ENCODE measurements at regions not wholly inside any gene's neighbourhood (a gene's known extent, or its start where the extent isn't known, plus 50 kb on each side); places are given as distances from the start of the nearest gene placed in this dataset.

GRCh38 chr12:107144441-107144840 lies 51.1 kb upstream of the CRY1 start:
- WGBS, 2 donors: 82 to 89% methylated on average over 7 of the region's 7 CpGs
- H3K4me3 ChIP-seq: no peak overlapping the region
- no peak for DNase-seq
- no peaks in the 10 kb centered on the region for H3K9me3 ChIP-seq
- no peaks in the 10 kb centered on the region for H3K36me3 ChIP-seq
- no peaks in the 10 kb centered on the region for H3K4me1 ChIP-seq
- H3K27me3 ChIP-seq: no peaks in the 10 kb centered on the region
- TF ChIP-seq POLR2A (IDR thresholded peaks at IDR 0.05): no peak
- no peak for TF ChIP-seq CTCF (IDR thresholded peaks at IDR 0.05)
- intact Hi-C loops (cut with DNase I): no loop called here
- H3K27ac ChIP-seq: no peak overlapping the region

GRCh38 chr12:107144990-107145389 lies 51.6 kb upstream of the CRY1 start:
- TF ChIP-seq CTCF (IDR thresholded peaks at IDR 0.05) (no peak), POLR2A (IDR thresholded peaks at IDR 0.05) (no peak)
- Histone ChIP-seq H3K27ac (no peak overlapping the region), H3K4me1 (no peaks in the 10 kb centered on the region), H3K36me3 (no peaks in the 10 kb centered on the region), H3K27me3 (no peaks in the 10 kb centered on the region), H3K4me3 (no peak overlapping the region), H3K9me3 (no peaks in the 10 kb centered on the region)
- 52 to 60% methylated on average over 2 of the region's 2 CpGs for WGBS, 2 donors
- intact Hi-C loops (cut with DNase I): no loop called here
- DNase-seq: no peak

GRCh38 chr12:107145397-107145796 lies 52.0 kb upstream of the CRY1 start:
- no peak for DNase-seq
- Histone ChIP-seq H3K9me3 (no peaks in the 10 kb centered on the region), H3K4me1 (no peaks in the 10 kb centered on the region), H3K36me3 (no peaks in the 10 kb centered on the region), H3K27ac (no peak overlapping the region), H3K4me3 (no peak overlapping the region), H3K27me3 (no peaks in the 10 kb centered on the region)
- intact Hi-C loops (cut with DNase I): no loop called here
- WGBS, 2 donors: 36 to 67% methylated on average over 6 of the region's 6 CpGs
- TF ChIP-seq CTCF (IDR thresholded peaks at IDR 0.05) (no peak), POLR2A (IDR thresholded peaks at IDR 0.05) (no peak)

- no peak overlapping the region for H3K27ac ChIP-seq
- WGBS, 2 donors: 78 to 84% methylated on average over 2 of the region's 2 CpGs
- no peak for DNase-seq
- no peaks in the 10 kb centered on the region for H3K9me3 ChIP-seq
- no peak overlapping the region for H3K4me3 ChIP-seq
- no peaks in the 10 kb centered on the region for H3K4me1 ChIP-seq
- H3K36me3 ChIP-seq: no peaks in the 10 kb centered on the region
- intact Hi-C loops (cut with DNase I): no loop called here
- H3K27me3 ChIP-seq: no peaks in the 10 kb centered on the region
- TF ChIP-seq POLR2A (IDR thresholded peaks at IDR 0.05) (no peak), CTCF (IDR thresholded peaks at IDR 0.05) (no peak)
Observed at GRCh38 chr12:107148107-107148506, 54.8 kb upstream of the CRY1 start.

GRCh38 chr12:107152315-107152714 lies 59.0 kb upstream of the CRY1 start:
- no peak overlapping the region for H3K4me3 ChIP-seq
- DNase-seq: no peak
- H3K9me3 ChIP-seq: no peaks in the 10 kb centered on the region
- no peaks in the 10 kb centered on the region for H3K36me3 ChIP-seq
- intact Hi-C loops (cut with DNase I): no loop called here
- H3K27ac ChIP-seq: no peak overlapping the region
- WGBS, 2 donors: 64 to 90% methylated on average over 3 of the region's 3 CpGs
- TF ChIP-seq CTCF (IDR thresholded peaks at IDR 0.05): no peak
- no peak for TF ChIP-seq POLR2A (IDR thresholded peaks at IDR 0.05)
- peaks cover 0 to 14% (median 0%) of the 10 kb centered on the region in 4 donors for H3K27me3 ChIP-seq
- H3K4me1 ChIP-seq: no peaks in the 10 kb centered on the region

Data from esophagus squamous epithelium (tissue), 5 donors.